Motor neuron (in vitro differentiated cells): ENCODE measurements at regions not wholly inside any gene's neighbourhood (a gene's known extent, or its start where the extent isn't known, plus 50 kb on each side); places are given as distances from the start of the nearest gene placed in this dataset.
A peak's percentile ranks its signal among the peaks of the same experiment; 100 is the strongest.
"Not testable (repeated sequence)": the region's sequence is repeated elsewhere in the genome, so short reads cannot be mapped to it uniquely, and the experiment has no call there.

Experiments used
- ATAC-seq, 8 experiments: fragments of 200-7000 bp; cut with Tn5 transposase; replicated peaks in 6 of 8; 2 replicates each; pipeline ENCODE4 v1.8.0; 2021; ENCODE audit warnings: mild to moderate bottlenecking in 8 of 8, moderate library complexity in 8 of 8
- H3K27ac ChIP-seq, 2 donors: fragments of 250-450 bp; sonication (Bioruptor Pico); 2 replicates each; pipeline ENCODE4 v1.9.0; 2021; ENCODE audit warnings: antibody characterized with exemption in 2 of 2, mild to moderate bottlenecking in 2 of 2, moderate library complexity in 1 of 2
- H3K4me1 ChIP-seq, 2 donors: fragments of 250-450 bp; sonication (Bioruptor Pico); replicated peaks in 1 of 2; 2 replicates each; pipeline ENCODE4 v1.6.1; 2021; ENCODE audit warnings: antibody characterized with exemption in 2 of 2, mild to moderate bottlenecking in 2 of 2, moderate library complexity in 1 of 2
- H3K4me3 ChIP-seq, 5 donors: fragments of 250-450 bp; sonication (Bioruptor Pico); 2 replicates each; pipeline ENCODE4 v1.9.0; 2021; ENCODE audit warnings: antibody characterized with exemption in 5 of 5, mild to moderate bottlenecking in 5 of 5, moderate library complexity in 4 of 5
- WGBS, 10 experiments: fragments of 450-650 bp; shearing (Covaris generic); methylation state at CpG; one replicate each; pipeline ENCODE4 v1.0.0; 2022; 5-methylcytosine and 5-hydroxymethylcytosine counted together
- in situ Hi-C, 9 experiments: fragments of 400-800 bp; cut with MboI; loops; one replicate each; pipeline ENCODE4 v1.15.0; 2021; ENCODE audit warnings: low sequenced_read_pairs in 9 of 9, low pct_unique_long_range_greater_than_20kb in 2 of 9; ENCODE audit not compliant: unreplicated experiment in 9 of 9

DNA sequence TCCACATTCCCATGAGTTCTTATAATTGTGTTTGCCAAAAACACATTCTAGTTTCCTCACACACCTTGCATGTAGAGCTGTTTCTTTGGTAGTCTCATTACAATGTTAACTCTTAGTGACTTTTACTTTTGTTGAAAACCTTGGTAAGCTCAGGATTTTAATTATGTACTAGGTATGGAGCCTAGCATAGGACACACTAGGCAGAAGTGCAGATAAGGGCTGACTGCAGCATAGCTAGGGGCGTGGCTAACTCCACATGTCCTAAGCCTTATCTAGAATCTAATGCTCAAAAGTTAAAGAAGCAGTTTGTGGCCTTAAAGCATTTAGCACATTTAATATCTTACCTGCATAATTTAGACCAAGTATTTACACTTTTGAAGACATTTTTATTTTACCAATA lies 153.7 kb upstream of the FBXO11 start:
- Histone ChIP-seq H3K4me1 (no peaks in the 10 kb centered on the region), H3K4me3 (no peak overlapping the region), H3K27ac (no peak overlapping the region)
- 33 to 100% (median 50%) methylated on average over 1 of the region's 1 CpG; no CpG with 5 or more reads in 5 of the 10 experiments for WGBS, 10 experiments
- in situ Hi-C loops: no loop called here
- ATAC-seq: no peak

DNA sequence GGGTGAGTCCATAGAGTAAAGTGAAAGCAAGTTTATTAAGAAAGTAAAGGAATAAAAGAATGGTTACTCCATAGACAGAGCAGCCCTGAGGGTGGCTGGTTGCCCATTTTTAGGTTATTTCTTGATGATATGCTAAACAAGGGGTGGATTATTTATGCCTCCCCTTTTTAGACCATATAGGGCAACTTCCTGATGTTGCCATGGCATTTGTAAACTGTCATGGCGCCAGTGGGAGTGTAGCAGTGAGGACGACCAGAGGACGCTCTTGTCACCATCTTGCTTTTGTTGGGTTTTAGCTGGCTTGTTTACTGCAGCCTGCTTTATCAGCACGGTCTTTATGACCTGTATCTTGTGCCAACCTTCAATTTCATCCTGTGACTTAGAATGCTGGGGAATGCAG lies 155.4 kb upstream of the FBXO11 start:
- ATAC-seq, H3K27ac ChIP-seq, H3K4me3 ChIP-seq, in situ Hi-C loops, H3K4me1 ChIP-seq: not testable (repeated sequence)
- WGBS, 10 experiments: 0 to 86% (median 41%) methylated on average over 1 to 4 of the region's 4 CpGs; no CpG with 5 or more reads in 5 of the 10 experiments

DNA sequence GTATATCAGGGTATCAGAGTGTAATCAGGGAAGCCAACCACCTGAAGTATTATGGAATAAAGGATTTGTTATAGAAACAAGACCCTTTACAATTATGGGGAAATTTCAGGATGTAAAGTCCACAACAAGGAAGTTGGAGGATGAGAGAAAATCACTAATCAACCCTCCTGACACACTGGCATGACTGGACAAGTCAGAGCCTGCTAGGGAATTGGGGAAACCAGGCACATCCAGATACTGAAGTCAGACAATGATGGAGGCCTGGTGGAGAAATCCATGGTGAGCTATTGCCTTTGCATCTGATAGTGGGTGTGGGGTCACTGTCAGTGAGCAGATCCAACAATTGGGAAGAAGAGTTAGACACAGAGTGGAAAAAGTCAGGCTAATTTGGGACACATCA lies 158.8 kb upstream of the FBXO11 start:
- no peaks in the 10 kb centered on the region for H3K4me1 ChIP-seq
- no peak overlapping the region for H3K4me3 ChIP-seq
- ATAC-seq: no peak
- in situ Hi-C loops: no loop called here
- H3K27ac ChIP-seq: no peak overlapping the region

DNA sequence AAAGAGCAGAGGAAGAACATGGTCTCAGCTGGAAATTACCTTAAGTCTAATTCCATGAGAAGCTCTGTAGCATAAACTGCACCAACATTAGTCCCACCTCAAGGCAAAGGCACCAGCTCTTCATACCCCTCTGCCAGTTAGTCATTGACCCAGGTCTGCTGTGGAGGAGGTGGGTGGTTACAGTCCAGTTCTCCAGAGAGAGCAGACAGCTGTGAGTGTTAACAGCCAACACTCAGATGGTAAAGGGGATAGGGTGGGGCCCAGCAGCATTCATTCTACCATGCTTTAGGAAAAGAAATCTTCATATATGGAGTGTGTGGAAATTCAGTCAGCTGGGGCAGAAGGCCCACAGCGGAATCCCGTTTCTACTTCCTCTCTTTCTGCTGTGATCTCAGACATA lies 159.7 kb upstream of the FBXO11 start:
- Histone ChIP-seq H3K4me1 (no peaks in the 10 kb centered on the region), H3K27ac (no peak overlapping the region), H3K4me3 (no peak overlapping the region)
- 63% methylated on average over 2 of the region's 2 CpGs; no CpG with 5 or more reads in 9 of the 10 experiments for whole genome bisulfite sequencing, 10 experiments
- in situ Hi-C loops: no loop called here
- ATAC-seq: peak in 2 of 8 experiments; percentile 49 to 58

DNA sequence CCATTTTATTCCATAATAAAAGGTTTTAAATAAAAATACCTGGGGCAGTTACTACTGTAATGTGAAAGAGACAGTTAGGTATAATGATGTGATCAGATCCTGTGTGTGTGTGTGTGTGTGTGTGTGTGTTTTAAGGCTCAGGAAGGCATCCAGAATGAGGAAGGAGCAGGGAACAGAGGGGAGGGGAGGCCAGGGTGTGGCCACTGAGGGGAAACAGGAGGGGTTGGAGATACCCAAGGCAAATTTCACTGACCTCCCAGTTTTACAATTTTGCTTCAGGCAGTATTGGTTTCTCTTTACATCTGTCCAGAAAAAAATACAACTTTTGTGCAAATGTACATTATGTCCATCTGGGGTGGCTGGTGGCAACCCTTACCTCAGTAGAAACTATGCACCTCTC lies 163.5 kb upstream of the FBXO11 start:
- no peak overlapping the region for H3K27ac ChIP-seq
- H3K4me3 ChIP-seq: no peak overlapping the region
- H3K4me1 ChIP-seq: no peaks in the 10 kb centered on the region
- in situ Hi-C loops: no loop called here
- ATAC-seq: peak in 3 of 8 experiments; percentile 29 to 70 (median 30)

DNA sequence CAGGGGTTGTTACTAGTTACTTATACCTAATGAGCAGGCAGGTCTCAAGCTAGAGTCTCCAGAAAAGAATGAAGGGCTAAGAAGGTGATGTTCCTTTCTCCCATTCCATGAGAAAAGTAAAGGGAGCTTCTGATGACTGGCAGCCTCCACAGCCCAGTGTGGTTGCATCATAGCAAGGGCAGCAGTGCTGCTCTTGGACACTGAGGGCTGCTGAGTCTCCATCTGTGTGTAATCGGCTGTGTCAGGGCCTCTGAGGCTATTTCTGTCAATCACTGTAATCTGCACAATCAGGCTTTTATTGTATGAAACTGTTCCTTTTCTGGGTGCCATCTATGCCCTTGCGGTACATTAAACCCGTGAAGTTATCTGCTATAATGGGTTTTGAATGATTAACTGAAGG lies 164.1 kb upstream of the FBXO11 start:
- in situ Hi-C loops: no loop called here
- Histone ChIP-seq H3K4me3 (no peak overlapping the region), H3K4me1 (no peaks in the 10 kb centered on the region), H3K27ac (no peak overlapping the region)
- ATAC-seq: peak in 7 of 8 experiments; percentile 31 to 90 (median 78)
- WGBS, 10 experiments: 0 to 100% (median 90%) methylated on average over 1 to 2 of the region's 3 CpGs; no CpG with 5 or more reads in 3 of the 10 experiments

DNA sequence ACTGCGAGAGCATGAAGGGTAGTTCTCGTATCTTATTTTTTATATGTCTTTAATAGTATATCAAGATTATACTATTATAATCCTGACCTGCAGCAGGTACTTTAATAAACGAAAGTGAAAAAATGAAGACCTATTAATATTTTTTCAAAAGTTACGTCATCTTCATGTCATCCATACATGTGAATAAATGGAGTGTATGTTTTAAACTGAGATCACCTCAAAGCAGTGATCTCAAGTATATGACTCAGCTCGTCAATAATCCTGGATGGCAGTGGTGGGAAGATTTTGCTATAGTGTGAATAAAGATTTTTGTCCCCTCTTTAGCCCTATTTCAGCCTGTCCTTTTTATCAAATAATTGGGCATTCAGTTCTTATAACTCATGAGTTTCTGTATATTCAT lies 166.3 kb upstream of the FBXO11 start:
- WGBS, 10 experiments: 48 to 91% (median 73%) methylated on average over 2 to 5 of the region's 5 CpGs
- ATAC-seq: peak in 5 of 8 experiments; percentile 32 to 77 (median 64)
- Histone ChIP-seq H3K4me3 (no peak overlapping the region), H3K27ac (no peak overlapping the region), H3K4me1 (no peaks in the 10 kb centered on the region)
- in situ Hi-C loops: no loop called here

DNA sequence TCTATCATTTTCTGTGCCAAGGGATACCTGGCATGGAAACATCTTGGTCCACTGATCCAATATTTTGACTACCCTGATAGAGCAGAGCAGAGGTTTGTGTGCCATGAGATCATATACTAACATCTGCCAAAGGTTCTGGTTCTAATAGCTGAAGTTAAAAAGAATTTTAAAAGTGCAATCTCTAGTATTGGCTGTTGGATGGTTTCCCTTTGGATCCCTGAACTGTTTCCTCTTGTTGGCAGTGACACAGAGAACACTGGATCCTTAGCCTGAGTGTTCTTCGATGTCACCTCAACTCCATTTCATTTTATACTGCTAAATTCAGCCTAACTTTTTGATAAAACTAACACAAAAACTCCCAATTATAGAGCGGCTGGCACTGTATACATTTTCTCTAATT lies 169.3 kb upstream of the FBXO11 start:
- Histone ChIP-seq H3K4me1 (no peaks in the 10 kb centered on the region), H3K4me3 (no peak overlapping the region), H3K27ac (no peak overlapping the region)
- ATAC-seq: no peak
- in situ Hi-C loops: loop anchor here in 1 of 9 experiments (25.0 kb wide), 1 partner anchor 163 kb away; the partner anchor contains the start of gene FBXO11
- 0 to 100% (median 77%) methylated on average over 1 to 2 of the region's 2 CpGs; no CpG with 5 or more reads in 1 of the 10 experiments for WGBS, 10 experiments

- in situ Hi-C loops: loop anchor here in 1 of 9 experiments (25.0 kb wide), 1 partner anchor 168 kb away; the partner anchor contains the start of gene FBXO11
- Histone ChIP-seq H3K27ac (no peak overlapping the region), H3K4me1 (no peaks in the 10 kb centered on the region), H3K4me3 (no peak overlapping the region)
- no peak for ATAC-seq
- WGBS, 10 experiments: 0 to 100% (median 83%) methylated on average over 1 to 5 of the region's 6 CpGs; no CpG with 5 or more reads in 3 of the 10 experiments
These were observed 174.4 kb upstream of the FBXO11 start for GRCh38 chr2:48080534-48081316.

GRCh38 chr2:48081317-48081628 lies 175.0 kb upstream of the FBXO11 start:
- in situ Hi-C loops: loop anchor here in 1 of 9 experiments (25.0 kb wide), 1 partner anchor 169 kb away; the partner anchor contains the start of gene FBXO11
- 40 to 77% (median 67%) methylated on average over 1 to 6 of the region's 7 CpGs; no CpG with 5 or more reads in 4 of the 10 experiments for WGBS, 10 experiments
- H3K27ac ChIP-seq: no peak overlapping the region
- no peaks in the 10 kb centered on the region for H3K4me1 ChIP-seq
- no peak overlapping the region for H3K4me3 ChIP-seq
- no peak for ATAC-seq

- Histone ChIP-seq H3K4me1 (no peaks in the 10 kb centered on the region), H3K4me3 (no peak overlapping the region), H3K27ac (no peak overlapping the region)
- 33 to 100% (median 78%) methylated on average over 1 of the region's 1 CpG; no CpG with 5 or more reads in 5 of the 10 experiments for WGBS, 10 experiments
- in situ Hi-C loops: loop anchor here in 1 of 9 experiments (25.0 kb wide), 1 partner anchor 174 kb away; the partner anchor contains the start of gene FBXO11
- no peak for ATAC-seq
These were observed 179.6 kb upstream of the FBXO11 start for GRCh38 chr2:48085888-48086287.

- in situ Hi-C loops: loop anchor here in 1 of 9 experiments (25.0 kb wide), 1 partner anchor 177 kb away; the partner anchor contains the start of gene FBXO11
- no peak for ATAC-seq
- H3K4me3 ChIP-seq: no peak overlapping the region
- 50 to 100% (median 90%) methylated on average over 1 to 2 of the region's 2 CpGs; no CpG with 5 or more reads in 4 of the 10 experiments for WGBS, 10 experiments
- H3K27ac ChIP-seq: no peak overlapping the region
- H3K4me1 ChIP-seq: no peaks in the 10 kb centered on the region
These were observed 182.7 kb upstream of the FBXO11 start for GRCh38 chr2:48088994-48089393.

DNA sequence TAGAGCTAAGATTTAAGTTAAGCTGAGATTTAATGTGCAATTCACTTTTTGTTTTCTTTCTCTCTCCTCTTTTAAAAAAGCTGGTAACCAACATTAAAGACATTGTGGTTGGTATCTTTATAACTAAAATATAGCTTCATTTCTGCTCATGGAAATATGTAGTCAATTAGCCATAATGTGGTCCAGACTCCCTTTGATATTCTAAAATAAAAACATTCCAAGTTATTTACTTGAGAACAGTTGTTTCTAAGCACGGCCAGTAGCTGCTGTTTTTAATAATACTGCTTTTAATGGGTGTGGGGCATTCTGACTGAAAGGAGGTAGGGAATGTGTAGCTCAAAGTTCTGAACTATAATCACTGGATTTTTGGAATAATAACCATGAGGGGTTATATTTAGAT lies 183.3 kb upstream of the FBXO11 start:
- H3K4me1 ChIP-seq: no peaks in the 10 kb centered on the region
- H3K27ac ChIP-seq: no peak overlapping the region
- in situ Hi-C loops: loop anchor here in 1 of 9 experiments (25.0 kb wide), 1 partner anchor 177 kb away; the partner anchor contains the start of gene FBXO11
- 0 to 100% (median 38%) methylated on average over 1 of the region's 1 CpG; no CpG with 5 or more reads in 1 of the 10 experiments for WGBS, 10 experiments
- no peak overlapping the region for H3K4me3 ChIP-seq
- peak in 1 of 8 experiments; percentile 52 for ATAC-seq
